HT-29 (cell line): ENCODE measurements at regions not wholly inside any gene's neighbourhood (a gene's known extent, or its start where the extent isn't known, plus 50 kb on each side); places are given as distances from the start of the nearest gene placed in this dataset.

ENCODE experiments used
- DNase-seq: peaks from one replicate; pipeline ENCODE4 v3.0.0-alpha.2; 2015; ENCODE audit warnings: low spot score

GRCh38 chr14:100467046-100467750 is 120.0 kb downstream of the BEGAIN start:
- DNase-seq: no peak

DNA sequence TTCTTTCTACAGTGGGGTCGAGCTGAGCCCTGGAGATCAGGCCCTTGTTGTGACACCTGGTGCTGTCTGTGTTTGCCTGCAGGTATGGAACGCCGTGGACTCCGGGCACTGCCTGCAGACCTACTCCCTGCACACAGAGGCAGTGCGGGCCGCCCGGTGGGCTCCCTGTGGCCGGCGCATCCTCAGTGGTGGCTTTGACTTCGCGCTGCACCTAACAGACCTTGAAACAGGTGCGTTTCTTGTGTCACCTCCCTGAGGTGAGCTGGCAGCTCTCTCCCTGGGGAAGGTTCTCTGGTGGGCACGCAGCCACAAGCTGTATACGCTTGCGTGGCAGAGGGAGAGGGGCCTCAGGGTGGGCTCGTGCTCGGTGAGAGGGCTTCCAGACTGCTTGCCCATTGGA is 119.3 kb downstream of the BEGAIN start:
- no peak for DNase-seq

DNA sequence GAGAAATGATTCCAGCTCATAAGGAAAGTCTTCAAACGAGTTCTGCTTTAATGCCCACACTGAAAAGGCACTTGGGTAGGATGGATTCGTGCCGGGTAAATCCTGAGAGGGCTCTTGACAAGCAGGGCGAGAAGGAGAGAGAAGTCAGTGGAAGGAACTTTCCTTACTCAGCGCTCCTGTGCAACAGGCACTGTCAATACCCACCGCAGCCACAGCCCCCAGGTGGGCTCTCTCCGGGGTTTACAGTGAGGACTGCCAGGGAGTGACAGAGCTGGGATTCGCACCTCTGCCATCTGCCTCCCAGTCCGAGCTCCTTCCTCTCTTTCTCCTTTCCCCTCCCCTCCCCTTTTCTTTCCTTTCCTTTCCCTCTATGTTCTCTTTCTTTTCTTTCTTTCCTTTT is 118.7 kb downstream of the BEGAIN start:
- DNase-seq: no peak

DNA sequence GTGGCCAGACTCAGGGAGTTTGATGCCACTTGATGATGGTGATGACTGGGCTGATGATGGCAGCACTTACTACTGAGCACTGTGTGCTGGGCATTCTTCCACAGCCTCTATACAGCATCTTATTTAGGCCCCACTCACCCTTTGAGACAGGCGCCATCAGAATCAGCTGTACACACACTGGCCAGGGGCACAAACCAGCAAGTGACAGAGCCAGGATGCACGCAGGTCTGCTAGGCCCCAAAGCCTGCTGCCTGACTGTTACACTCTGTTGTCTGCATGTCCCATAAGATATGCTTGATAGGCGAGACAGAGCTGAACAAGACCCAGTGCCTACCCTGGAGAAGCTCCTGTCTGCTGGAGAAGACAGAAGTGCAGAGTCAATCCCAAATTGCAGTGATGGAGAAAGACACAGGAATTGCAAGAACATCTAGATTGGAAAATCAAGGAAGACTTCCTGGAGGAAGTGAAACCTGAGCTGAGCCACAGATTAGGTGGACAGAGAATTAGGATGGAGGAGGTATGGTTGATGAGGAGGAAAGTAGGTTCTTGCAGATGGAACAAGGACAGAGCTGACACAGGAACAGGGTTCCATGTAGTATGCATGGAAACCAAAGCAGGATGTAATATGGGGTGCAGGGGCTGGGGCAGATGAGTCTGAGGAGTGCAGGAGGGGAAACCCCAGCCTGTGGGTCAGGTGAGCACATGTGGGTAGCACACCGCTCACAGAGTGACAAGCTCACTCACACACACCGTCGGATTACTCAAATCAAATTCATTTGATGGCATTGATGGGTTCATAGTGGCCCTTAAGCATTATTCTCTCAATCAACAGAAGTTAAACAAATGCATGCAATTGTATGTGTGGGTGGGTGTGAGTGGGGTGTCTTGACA is 117.3 kb downstream of the BEGAIN start:
- no peak for DNase-seq

GRCh38 chr14:100470523-100470897 is 116.7 kb downstream of the BEGAIN start:
- no peak for DNase-seq

- no peak for DNase-seq
Observed at GRCh38 chr14:100471441-100472093, 115.7 kb downstream of the BEGAIN start.

- DNase-seq: no peak
Observed at GRCh38 chr14:100472094-100472455, 115.1 kb downstream of the BEGAIN start.

GRCh38 chr14:100472491-100472890 is 114.7 kb downstream of the BEGAIN start:
- DNase-seq: no peak

DNA sequence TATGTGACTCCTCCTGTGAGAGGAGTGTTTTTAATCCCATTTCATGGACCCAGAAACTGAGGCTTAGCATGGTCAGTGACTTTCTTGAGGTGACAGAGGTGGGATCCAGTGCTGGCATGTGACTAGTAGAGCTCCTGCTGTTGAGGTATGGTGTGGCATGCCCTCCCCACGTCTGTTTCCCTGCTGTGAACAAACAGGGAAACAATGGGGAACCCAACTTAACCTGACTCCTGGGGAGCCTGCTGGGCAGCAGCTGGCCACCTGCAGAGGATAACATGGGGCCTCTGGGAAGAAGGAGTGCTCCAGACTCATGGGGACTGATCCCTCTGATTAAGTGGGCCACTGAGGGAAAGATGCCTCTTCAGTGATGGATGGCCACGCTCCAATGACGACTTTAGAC is 114.0 kb downstream of the BEGAIN start:
- no peak for DNase-seq

DNA sequence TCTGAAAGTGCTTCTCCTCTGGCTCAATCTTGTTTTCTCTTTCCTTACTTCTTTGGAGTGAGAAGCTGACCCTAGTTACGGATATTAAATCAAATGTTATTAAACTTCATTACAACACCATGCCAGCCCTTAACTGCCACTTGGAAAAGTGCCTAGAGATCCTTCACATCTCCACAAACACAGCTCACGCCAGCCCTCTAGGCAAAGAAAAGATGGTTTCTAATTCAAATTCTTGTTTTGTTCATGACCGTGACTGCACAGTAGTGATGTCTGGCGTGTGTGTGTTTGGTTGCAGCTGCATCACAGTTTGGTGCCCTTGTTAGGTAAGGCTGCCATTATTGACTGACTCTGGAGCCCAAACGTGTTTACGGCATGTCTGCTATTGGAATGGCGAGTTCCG is 113.0 kb downstream of the BEGAIN start:
- DNase-seq: no peak

DNA sequence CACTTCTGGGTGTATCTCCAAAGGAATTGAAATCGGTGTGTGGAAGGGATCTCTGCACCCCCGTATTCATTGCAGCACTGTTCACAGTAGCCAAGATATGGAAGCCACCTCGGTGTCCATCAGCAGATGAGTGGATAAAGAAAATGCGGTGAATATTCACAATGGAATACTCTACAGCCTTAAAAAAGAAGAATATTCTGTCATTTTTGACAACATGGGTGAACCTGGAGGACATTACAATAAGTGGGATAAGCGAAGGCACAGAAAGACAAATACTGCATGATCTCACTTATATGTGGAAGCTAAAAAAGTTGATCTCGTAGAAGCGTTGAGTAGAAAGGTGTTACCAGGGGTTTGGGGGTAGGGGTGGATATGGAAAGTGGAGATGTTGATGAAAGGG is 111.9 kb downstream of the BEGAIN start:
- no peak for DNase-seq

- peak; percentile 69 for DNase-seq
Observed at GRCh38 chr14:100476012-100476822, 111.0 kb downstream of the BEGAIN start.

DNA sequence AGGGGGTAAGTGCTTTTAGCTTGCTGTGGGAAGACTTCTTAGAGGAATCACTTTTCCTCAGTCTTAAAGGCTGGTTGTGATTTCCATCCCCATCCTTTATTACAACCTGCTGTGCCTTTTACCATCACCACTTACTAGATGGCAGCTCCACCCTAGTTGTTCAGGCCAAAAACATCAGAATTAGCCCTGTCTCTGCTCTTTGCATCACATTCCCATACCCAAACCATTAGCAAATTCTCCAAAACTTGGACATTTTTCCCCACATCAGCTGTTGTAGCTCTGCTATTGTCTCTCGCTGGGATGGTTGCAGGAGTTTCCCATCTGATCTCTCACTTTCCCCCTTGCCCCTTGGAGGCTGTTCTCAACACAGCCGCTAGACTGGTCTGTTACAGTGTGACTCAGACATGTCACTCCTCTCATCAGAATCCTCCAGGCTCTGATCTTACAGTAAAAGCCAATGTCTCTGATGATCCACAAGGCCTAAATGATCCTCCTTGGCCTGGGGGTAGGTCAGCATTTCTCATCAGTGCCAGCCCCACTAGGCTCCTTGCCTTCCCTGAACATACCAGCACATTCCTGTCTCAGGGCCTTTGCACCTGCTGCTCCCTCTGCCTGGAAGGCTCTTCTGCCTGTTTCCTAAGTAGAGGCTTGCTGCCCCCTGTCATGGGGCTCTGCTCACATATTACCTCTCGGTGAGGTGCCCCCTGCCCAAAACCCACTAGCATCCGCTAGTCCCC is 102.5 kb downstream of the BEGAIN start:
- no peak for DNase-seq

- peak; percentile 49 for DNase-seq
Observed at GRCh38 chr14:100486025-100486828, 101.0 kb downstream of the BEGAIN start.
